Embryonic facial prominence (tissue), 1 donor: ENCODE measurements at regions not wholly inside any gene's neighbourhood (a gene's known extent, or its start where the extent isn't known, plus 50 kb on each side); places are given as distances from the start of the nearest gene placed in this dataset.
"Not testable (repeated sequence)": the region's sequence is repeated elsewhere in the genome, so short reads cannot be mapped to it uniquely, and the experiment has no call there.

ENCODE experiments used
- DNase-seq: peaks from one replicate; pipeline ENCODE4 v3.0.0-alpha.2; 2016; ENCODE audit errors: extremely low spot score

DNA sequence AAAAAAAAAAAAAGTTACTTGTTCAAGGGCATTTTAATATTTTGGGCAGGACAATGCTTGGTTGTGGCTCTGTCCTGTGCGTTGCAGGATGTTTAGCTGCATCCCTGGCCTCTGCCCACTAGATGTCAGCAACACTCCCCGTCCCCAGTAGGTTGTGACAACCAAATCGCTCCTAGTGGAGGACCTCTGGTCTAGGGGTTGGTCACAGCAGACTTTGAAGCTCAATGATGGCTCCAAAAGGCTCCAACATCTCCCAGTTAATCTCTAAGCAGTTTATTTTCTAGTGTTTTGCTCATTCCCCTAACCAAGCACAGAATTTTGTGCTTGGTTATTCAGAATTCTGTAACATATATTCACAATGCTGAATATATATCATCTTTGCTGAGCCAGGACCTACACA lies 67.0 kb downstream of the CHRNA1 start:
- no peak for DNase-seq

DNA sequence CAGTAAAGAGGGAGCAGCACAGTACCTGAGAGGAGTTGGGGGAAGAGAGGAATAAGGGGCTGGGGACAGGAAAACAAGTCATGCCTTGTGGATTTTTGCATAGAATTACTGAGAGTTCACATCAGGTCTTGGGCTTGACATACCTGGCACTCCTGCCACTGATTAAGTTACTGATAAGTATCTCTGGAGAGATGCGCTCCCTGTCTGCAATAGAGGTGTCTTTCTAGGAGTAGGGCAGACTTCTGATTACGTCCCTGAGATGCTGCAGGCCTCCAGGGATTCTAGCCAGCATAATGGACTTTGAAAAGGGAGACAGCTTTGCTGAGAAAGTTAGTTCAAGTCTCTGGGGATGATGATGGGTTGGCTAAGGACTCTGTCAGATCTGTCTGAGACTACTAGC lies 69.4 kb downstream of the CHRNA1 start:
- DNase-seq, result no peak

GRCh38 chr2:174694196-174694878 lies 69.9 kb downstream of the CHRNA1 start:
- DNase-seq, result no peak

DNA sequence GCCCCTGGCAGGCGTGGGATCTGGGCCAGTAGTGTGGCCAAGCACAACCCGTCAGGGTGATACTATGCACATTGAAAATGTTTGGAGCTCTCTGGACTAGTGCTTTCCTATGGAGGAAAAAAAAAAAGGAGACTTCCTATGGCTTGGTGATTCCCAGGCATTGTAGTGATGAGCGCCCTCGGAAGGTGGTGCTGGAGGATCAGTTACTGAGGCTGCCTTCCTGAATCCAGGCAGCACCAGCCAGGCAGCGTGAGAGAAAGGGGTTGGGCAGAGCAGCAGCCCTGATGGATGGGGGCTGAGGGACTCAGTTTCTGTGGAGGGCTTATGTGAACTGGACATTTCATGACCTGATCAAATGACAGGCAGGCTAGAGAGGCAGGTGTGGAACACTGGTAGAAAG lies 70.9 kb downstream of the CHRNA1 start:
- no peak for DNase-seq

DNA sequence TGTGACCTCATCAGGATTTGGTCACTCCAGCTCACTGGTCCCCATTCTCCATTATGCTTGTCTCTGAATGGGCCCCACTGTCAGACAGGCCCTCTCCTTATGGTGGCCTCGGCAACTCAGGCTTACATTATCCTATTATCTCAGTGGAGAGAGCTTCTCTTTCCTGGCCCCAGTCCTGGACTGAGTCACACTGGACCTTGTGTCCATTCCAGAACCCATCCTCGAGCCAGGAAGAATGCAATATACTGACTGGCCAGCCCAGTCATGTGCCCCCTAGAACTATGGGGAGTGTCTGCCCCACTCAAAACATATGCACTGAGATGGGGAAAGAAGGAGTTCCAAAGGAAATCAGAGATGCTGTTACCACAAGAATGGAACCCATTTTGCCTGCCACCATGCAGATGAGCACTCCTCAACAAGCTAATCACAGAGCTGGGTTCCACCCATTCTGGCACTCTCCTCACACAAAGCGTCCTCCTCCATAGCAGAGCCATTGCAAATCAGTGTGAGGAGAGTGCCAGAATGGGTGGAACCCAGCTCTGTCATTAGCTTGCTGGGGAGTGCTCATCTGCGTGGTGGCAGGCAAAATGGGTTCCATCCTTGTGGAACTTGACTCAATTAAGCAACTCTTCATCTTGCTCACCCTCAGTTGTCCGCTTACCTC lies 71.9 kb downstream of the CHRNA1 start:
- no peak for DNase-seq

GRCh38 chr2:174691201-174691779 lies 73.0 kb downstream of the CHRNA1 start:
- no peak for DNase-seq

- no peak for DNase-seq
Measured at GRCh38 chr2:174690026-174690425, 74.2 kb downstream of the CHRNA1 start.

DNA sequence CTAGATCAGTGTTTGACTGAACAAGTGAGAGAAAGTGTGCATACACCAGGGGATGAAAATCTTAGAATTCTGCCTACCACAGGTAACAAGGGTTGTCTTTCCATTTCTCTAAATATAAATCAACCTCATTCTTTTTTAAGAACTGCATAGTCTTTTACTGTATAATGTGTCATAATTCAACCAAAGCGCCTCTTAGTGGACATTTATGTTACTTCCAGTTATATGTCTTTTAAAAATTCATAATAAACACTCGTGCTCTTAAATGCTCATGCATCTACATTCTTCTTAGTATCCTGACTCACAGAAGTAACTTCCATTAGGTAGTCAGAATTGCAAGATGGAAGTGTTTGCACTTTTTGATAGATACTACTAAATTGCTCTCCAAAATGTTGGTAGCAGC lies 76.2 kb downstream of the CHRNA1 start:
- no peak for DNase-seq

DNA sequence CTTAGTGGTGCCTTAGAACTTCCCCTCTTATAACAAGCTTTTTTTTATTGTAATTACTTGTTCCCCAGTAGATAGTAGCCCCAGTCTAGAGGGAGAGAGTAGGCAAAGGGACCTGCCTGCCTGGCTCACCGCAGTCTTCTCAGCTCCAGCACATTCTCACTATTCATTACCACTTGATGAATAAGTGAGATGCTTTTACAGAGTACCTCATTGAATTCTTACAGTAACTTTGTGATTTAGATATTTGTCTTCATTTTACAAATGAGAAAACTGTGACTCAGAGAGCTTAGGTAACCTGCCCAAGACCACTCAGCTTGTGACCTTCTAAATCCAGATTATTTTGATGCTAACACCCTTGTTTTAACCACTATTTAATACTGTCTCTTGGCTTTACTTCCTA lies 77.8 kb downstream of the CHRNA1 start:
- DNase-seq, result no peak

DNA sequence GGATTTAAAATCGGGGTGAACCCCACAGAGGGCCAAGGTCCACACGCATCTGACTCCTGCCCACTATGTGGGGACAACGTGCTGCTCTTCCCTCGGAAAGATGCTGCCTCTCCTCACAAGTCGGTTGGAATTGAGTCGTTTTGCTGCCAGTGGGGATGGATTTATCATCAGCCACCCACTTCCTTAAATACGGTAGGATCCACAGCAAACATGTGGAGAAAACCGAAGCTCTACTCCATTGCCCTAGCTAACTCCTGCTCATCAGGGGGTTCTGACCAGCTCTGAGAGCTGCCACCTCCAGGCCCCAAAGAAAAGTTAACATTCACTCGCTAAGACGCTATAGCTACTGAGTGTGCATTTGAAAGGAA lies 80.9 kb downstream of the CHRNA1 start:
- no peak for DNase-seq

- peak; percentile 47 for DNase-seq
Measured at GRCh38 chr2:174682578-174683391, 81.5 kb downstream of the CHRNA1 start.

GRCh38 chr2:174682007-174682577 lies 82.2 kb downstream of the CHRNA1 start:
- no peak for DNase-seq

DNA sequence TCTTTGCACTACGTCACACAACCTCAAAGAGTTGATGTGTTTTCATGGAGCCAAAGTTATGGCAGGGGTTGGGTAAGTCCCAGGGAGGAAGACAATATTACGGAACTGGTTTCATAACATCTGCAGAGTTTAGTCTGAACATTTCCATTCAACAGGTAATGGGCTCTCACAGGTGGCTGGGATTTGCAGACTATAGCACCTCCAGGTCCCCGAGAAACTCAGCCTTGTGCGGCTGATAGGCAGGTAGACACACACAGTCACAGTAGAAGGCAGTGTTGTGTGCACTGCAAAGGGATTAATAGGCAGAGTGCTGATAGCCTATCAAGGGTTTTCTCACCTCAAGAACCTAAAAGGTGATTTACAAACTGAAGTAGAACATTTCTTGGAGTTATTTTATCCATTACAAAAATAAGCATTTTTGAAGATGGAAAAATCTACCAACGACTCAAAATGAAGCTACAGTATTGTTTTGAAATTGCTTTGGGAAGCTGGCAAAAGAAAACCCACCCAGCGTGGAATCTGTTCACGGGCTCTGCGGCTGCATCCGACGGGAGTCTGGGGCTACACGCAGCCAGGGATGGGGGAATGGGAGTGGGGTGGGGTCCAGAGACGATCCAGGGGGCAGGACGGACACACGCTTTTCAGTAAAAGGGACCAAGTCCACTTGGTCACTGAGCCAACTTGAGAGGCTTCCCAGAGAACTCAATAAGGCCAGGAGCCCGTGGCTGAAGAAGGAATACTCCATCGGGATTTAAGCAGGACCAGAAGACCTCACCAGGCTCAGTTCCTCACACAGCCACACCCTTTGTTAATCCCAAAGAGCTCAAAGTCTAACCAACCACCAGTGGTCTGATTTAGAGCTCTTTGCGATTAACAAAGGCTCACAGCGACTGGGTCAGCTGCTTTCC lies 82.9 kb downstream of the CHRNA1 start:
- no peak for DNase-seq

DNA sequence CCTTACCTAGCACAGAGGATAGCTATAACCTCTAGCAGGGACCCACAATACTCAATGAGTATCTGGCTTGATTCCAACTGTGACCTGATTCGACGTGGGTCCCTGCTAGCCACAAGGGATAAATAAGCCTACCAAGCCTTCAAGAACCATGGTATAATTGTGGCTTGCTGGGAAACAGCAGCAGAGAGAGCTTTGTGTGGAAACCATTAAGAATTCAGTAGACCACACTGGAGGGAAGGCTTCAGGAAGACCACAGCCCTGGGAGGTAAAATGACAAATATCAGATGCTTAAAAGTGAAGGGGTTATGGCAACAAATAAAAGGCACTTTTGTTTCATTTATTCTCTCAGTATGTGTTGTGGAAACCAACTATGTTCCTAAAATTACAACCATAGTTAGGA lies 82.6 kb upstream of the WIPF1 start:
- no peak for DNase-seq

DNA sequence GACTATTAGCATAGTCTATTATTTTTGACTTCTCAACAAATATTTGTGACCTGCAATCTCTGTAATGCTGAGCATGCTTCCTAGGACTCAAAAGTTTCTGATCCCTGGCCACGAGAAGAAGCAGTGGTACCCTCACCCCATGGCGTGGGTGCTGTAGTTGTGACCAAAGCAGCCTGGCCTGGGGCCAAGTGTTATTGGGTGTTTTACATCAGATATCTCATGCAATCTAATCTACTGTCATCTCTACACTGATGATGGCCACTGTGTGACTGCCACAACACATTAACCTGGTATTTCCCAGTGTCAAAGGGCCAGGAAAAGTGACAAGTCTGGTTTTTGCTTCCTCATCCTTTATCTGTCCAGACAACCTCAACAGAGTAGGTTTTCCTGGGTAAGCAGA lies 80.8 kb upstream of the WIPF1 start:
- no peak for DNase-seq

DNA sequence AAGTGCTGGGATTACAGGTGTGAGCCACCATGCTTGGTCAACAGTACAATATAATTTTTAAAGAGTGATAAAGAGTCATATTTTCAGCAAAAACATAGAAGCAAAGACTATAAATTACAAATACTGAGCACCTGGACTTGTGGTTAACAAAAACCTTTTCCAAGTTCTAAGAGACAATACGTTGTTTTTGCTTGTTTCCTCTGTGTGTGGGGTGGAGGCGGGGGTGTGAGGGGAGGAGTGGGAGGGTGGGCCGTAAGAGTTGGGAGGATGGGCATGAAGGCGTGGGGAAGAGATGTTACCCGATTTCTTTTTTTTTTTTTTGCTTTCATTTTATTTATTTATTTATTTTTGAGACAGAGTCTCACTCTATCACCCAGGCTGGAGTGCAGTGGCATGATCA lies 78.0 kb upstream of the WIPF1 start:
- DNase-seq, result no peak

DNA sequence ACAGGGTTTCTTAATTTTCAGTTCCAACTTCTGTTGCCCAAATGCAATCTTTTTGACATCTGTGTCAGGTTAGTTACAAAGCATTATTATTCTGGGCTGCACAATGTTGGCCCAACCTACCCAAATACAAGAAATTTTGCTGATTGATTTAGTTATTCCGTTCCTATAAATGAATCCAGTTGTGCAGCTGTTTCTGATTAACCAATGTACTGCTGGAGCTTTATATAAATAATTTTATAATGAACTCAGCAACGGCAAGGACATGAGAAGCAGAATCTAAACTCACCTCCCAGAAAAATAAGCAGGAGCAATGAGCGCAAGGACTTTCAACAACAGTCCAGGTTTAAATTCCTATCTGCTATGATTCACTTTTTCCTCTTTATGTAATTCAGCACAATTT lies 76.3 kb upstream of the WIPF1 start:
- DNase-seq, result peak; percentile 78

GRCh38 chr2:174673440-174673839 lies 75.8 kb upstream of the WIPF1 start:
- no peak for DNase-seq

DNA sequence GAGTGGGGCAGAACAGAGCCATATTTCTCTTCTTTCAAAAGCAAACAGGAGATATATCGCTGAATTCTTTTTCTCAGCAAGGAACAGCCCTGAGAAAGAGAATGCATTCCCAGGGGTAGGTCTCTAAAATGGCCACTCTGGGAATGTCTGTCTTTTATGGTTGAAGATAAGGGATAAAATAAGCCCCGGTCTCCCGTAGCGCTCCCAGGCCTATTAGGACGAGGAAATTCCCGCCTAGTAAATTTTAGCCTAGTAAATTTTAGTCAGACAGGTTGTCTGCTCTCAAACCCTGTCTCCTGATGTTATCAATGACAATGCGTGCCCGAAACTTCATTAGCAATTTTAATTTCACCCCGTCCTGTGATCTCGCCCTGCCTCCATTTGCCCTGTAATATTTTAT lies 73.9 kb upstream of the WIPF1 start:
- DNase-seq, result not testable (repeated sequence)

DNA sequence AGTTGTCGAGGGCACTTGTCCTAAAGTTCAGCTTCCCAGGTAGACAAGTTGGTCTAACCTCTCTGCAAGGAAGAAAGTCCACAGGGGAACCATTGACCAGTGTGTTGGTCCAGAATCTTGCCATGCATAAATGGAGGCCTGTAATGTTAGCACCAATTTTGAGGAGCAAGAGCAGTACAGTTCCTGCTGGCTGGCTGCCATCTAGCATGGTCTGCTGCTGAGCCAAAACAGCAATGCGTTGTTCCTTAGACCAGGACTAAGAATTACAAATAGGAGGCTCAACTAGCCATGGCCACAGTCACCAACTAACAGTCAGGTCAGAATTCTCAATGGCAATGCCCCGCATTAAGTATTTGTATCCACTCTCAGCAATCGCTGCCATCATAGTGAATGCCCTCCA lies 72.8 kb upstream of the WIPF1 start:
- no peak for DNase-seq

DNA sequence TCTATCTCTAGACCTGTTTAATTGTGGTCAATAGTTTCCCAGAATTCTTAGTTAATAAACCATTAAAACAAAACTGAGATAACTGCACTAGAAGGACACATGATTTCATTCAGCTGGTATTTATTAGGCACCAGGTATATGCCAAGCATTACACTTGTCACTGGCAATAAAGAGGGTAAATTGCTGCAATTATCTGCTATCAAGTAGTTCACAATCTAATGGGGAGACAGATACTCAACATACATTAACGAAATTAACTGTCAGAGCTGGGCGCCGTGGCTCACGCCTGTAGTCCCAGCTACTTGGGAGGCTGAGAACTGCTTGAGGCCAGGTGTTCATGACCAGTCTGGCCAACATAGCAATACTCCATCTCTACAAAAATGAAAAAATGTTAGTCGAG lies 71.7 kb upstream of the WIPF1 start:
- no peak for DNase-seq
